Type B pancreatic cell (in vitro differentiated cells): ENCODE measurements at regions not wholly inside any gene's neighbourhood (a gene's known extent, or its start where the extent isn't known, plus 50 kb on each side); places are given as distances from the start of the nearest gene placed in this dataset.

Experiments used
- DNase-seq: peaks from one replicate; pipeline ENCODE4 v3.0.0; 2021; ENCODE audit warnings: mixed read lengths; ENCODE audit not compliant: unreplicated experiment; ENCODE audit errors: extremely low spot score
- H3K27ac Mint-ChIP-seq: 2 replicates; pipeline ENCODE4 v1.8.0; 2021; ENCODE audit warnings: mild to moderate bottlenecking, mixed read lengths
- H3K27me3 Mint-ChIP-seq: 2 replicates; pipeline ENCODE4 v1.8.0; 2021; ENCODE audit warnings: mixed read lengths
- H3K36me3 Mint-ChIP-seq: 2 replicates; pipeline ENCODE4 v1.8.0; 2021; ENCODE audit warnings: mixed read lengths
- H3K4me1 Mint-ChIP-seq: one replicate; pipeline ENCODE4 v1.8.0; 2021; ENCODE audit warnings: mixed read lengths; ENCODE audit not compliant: unreplicated experiment
- H3K4me3 Mint-ChIP-seq: 2 replicates; pipeline ENCODE4 v1.8.0; 2021; ENCODE audit warnings: mild to moderate bottlenecking, mixed read lengths
- H3K9me3 Mint-ChIP-seq: 2 replicates; pipeline ENCODE4 v1.8.0; 2021; ENCODE audit warnings: mixed read lengths
- CTCF ChIP-seq: fragments of 200-600 bp; sonication (generic); conservative IDR thresholded peaks from 2 replicates; pipeline ENCODE4 v1.5.0; 2021; ENCODE audit warnings: antibody characterized with exemption, mild to moderate bottlenecking

- Mint-ChIP-seq H3K4me1 (no peaks in the 10 kb centered on the region), H3K4me3 (no peak overlapping the region), H3K27me3 (no peaks in the 10 kb centered on the region), H3K36me3 (no peaks in the 10 kb centered on the region), H3K27ac (no peak overlapping the region), H3K9me3 (no peaks in the 10 kb centered on the region)
- no peak for TF ChIP-seq CTCF
- DNase-seq: no peak
Measured at GRCh38 chr3:83524901-83525300, 1433.9 kb upstream of the CADM2 start.

- Mint-ChIP-seq H3K4me3 (no peak overlapping the region), H3K27ac (no peak overlapping the region), H3K9me3 (peaks cover 6% of the 10 kb centered on the region), H3K27me3 (no peaks in the 10 kb centered on the region), H3K36me3 (no peaks in the 10 kb centered on the region), H3K4me1 (no peaks in the 10 kb centered on the region)
- TF ChIP-seq CTCF: no peak
- no peak for DNase-seq
Measured at GRCh38 chr3:83559082-83559481, 1399.7 kb upstream of the CADM2 start.

- Mint-ChIP-seq H3K27me3 (no peaks in the 10 kb centered on the region), H3K4me3 (no peak overlapping the region), H3K27ac (no peak overlapping the region), H3K4me1 (no peaks in the 10 kb centered on the region), H3K9me3 (no peaks in the 10 kb centered on the region), H3K36me3 (no peaks in the 10 kb centered on the region)
- DNase-seq: no peak
- TF ChIP-seq CTCF: no peak
Measured at GRCh38 chr3:83567935-83568334, 1390.9 kb upstream of the CADM2 start.

GRCh38 chr3:83581546-83581945, 1377.2 kb upstream of the CADM2 start:
- no peak for DNase-seq
- Mint-ChIP-seq H3K36me3 (no peaks in the 10 kb centered on the region), H3K27me3 (no peaks in the 10 kb centered on the region), H3K27ac (no peak overlapping the region), H3K4me3 (no peak overlapping the region), H3K9me3 (no peaks in the 10 kb centered on the region), H3K4me1 (no peaks in the 10 kb centered on the region)
- no peak for TF ChIP-seq CTCF

- TF ChIP-seq CTCF: no peak
- Mint-ChIP-seq H3K4me1 (no peaks in the 10 kb centered on the region), H3K4me3 (no peak overlapping the region), H3K36me3 (no peaks in the 10 kb centered on the region), H3K27me3 (no peaks in the 10 kb centered on the region), H3K9me3 (peaks cover 5% of the 10 kb centered on the region), H3K27ac (no peak overlapping the region)
- no peak for DNase-seq
Measured at GRCh38 chr3:83601704-83602103, 1357.1 kb upstream of the CADM2 start.

GRCh38 chr3:83622526-83622925, 1336.3 kb upstream of the CADM2 start:
- no peaks in the 10 kb centered on the region for H3K4me1 Mint-ChIP-seq
- no peaks in the 10 kb centered on the region for H3K36me3 Mint-ChIP-seq
- DNase-seq: no peak
- no peaks in the 10 kb centered on the region for H3K9me3 Mint-ChIP-seq
- no peak overlapping the region for H3K4me3 Mint-ChIP-seq
- no peak for TF ChIP-seq CTCF
- no peaks in the 10 kb centered on the region for H3K27me3 Mint-ChIP-seq
- H3K27ac Mint-ChIP-seq: no peak overlapping the region
